GM19395 (cell line): ENCODE measurements at regions not wholly inside any gene's neighbourhood (a gene's known extent, or its start where the extent isn't known, plus 50 kb on each side); places are given as distances from the start of the nearest gene placed in this dataset.
"Not testable (repeated sequence)": the region's sequence is repeated elsewhere in the genome, so short reads cannot be mapped to it uniquely, and the experiment has no call there.

Experiments
- ATAC-seq: cut with Tn5 transposase; IDR thresholded peaks from one replicate; pipeline ENCODE4 v1.9.1; 2021; ENCODE audit warnings: mild to moderate bottlenecking, moderate library complexity; ENCODE audit not compliant: unreplicated experiment

DNA sequence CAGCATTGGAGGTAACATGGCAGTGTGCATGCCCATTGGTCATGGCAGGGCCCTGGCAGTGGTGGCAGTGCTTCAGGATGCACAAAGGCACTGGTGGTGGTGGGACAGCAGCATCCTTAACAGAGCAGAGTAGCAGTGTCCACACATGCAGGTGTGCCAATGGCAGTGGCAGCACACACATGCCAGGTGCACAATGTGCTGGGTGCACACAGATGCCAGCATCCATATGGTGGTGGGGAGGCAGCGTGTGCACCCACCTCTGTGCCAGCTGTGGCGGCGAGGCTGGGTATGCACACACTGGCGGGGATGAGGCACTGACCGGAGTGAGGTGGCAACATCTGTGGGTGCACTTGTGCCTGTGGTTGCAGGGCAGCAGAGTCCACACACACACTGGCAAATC is 150.6 kb downstream of the SI start:
- ATAC-seq = no peak

GRCh38 chr3:164918905-164919304 is 159.4 kb downstream of the SI start:
- no peak for ATAC-seq

DNA sequence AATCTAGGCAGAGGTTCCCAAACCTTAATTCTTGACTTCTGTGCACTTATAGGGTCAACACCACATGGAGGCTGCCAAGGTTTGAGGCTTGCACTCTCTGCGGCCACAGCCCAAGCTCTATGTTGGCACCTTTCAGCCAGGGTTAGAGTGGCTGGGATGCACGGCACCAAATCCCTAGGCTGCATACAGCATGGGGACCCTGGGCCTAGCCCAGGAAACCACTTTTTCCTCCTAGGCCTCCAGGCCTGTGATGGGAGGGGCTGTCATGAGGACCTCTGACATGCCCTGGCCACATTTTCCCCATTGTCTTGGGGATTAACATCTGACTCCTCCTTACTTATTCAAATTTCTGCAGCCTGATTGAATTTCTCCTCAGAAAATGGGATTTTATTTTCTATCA is 165.4 kb downstream of the SI start:
- no peak for ATAC-seq

DNA sequence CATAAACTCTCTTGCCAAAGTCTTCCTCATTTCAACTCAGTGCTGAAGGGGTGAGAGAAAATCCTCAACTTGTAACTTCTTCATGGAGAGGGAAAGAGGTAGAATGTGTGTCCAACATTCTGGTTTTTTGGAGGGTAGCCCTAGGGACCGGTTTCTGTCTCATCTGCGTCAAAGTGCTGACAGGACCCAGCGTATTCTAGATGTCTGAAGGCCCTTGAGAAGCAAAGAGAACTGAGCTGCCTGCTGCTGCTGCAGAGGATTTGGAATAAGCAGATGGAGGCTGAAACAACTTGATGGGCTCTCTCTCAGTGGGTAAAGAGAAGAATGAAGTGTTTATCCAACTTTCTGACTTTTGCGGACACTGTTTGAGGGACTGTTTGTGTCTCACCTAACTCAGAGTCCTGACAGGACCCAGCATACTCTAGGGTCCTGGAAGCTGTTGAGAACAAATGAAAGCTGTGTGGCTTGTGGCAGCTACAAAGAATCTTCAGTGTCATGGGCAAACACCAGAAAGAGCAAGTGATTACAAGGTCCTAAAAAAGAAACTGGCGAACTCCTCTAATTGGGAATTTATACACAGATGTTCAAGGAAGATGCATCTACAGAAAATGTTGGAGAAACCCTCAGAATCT is 174.4 kb downstream of the SI start:
- ATAC-seq = no peak

GRCh38 chr3:164897342-164897741 is 181.0 kb downstream of the SI start:
- ATAC-seq = no peak

GRCh38 chr3:164890061-164890460 is 188.2 kb downstream of the SI start:
- ATAC-seq = no peak

GRCh38 chr3:164883171-164883570 is 195.1 kb downstream of the SI start:
- no peak for ATAC-seq

- ATAC-seq = no peak
These were observed 199.1 kb downstream of the SI start for GRCh38 chr3:164879201-164879600.

GRCh38 chr3:164864454-164864853 is 213.8 kb downstream of the SI start:
- ATAC-seq = no peak

DNA sequence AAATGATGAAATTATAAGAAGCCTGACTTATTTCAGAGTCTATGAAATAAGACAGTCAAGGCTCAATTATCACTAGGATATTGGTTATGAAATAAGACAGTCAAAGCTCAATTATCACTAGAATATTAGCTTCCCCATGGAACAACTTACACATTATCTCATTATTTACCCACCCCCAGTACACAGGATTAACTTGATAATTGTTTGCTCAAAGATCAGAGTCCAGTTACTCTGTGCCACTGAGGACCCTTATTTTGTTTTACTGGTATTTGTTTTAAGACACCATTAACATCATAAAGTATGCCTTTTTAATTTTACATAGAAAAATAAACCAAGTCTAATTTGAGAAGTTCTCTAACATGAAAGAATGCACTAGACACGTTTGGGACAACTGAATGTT is 225.4 kb downstream of the SI start:
- ATAC-seq = no peak

DNA sequence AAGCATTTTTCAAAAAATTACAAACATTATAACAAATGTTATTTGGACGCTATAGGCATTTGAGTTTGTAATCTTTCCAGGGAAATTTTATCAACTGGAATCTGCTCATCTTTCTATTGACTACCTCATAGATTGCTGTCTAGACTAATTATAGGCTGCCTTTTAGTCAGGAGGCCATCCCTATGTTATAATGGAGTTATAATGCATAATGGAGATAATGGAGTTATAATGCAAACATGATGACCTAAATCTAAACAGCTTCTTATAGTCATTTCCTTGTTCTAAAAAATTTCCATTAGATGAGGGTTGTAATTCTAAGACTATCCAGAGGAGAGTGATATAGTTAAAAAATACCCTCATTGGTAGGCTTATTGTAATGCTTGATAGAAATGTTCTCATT is 226.4 kb downstream of the SI start:
- no peak for ATAC-seq

GRCh38 chr3:164851204-164851603 is 227.1 kb downstream of the SI start:
- no peak for ATAC-seq

GRCh38 chr3:164848923-164849322 is 229.4 kb downstream of the SI start:
- ATAC-seq = no peak

DNA sequence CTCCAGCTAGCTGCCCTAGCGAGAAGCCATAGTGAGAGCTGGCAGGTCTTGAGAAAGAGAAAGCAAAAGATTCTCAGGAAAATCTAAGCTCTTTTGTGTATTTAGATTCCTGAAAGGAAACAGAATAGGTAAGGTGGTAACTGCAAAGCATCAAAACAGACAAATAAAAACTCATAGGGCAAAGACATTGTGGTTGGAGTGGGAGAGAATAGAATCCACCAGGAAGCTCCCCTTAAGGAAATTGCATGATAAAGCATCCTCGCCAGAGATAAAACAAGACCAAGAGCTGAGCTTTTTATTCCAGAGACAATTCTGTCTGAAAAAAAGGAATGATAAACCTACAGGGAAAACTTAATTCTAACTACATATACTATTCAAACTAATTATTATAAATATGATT is 232.6 kb downstream of the SI start:
- no peak for ATAC-seq

DNA sequence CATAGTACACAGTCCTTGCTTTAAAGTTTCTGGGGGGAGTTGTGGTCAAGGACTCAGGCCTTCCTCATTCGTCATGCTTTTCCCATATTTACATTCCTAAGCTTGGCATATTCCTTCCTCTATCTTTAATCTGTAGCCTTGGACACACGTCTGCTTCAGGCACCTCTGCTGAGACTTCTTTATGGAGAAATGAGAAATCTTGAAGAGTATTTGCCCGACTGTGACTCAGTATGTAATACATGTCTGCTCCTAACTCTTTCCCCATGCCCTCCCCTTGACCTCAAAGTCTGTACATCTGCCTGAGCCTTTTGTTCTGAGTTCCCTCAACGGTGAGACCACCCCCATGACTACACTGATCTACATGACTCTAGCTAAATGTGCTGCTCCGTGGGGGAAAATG is 246.1 kb downstream of the SI start:
- no peak for ATAC-seq

GRCh38 chr3:164818318-164818717 is 260.0 kb downstream of the SI start:
- ATAC-seq = no peak

DNA sequence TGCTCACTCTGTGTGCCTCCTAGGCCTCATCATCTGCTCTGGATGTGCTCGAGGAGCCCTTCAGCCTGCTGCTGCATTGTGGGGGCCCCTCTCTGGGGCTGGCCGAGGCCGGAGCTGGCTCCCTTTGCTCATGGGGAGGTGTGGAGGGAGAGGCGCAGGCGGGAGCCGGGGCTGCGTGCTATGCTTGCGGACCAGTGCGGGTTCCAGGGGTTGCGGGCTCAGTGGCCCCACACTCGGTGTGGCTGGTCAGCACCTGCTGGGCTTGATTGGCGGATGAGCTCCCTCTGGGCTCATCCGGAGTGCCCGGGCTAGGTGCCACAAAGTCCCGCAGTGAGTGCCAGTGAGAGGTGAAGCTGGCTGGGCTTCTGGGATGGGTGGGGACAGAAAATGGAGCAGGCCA is 264.2 kb downstream of the SI start:
- no peak for ATAC-seq

DNA sequence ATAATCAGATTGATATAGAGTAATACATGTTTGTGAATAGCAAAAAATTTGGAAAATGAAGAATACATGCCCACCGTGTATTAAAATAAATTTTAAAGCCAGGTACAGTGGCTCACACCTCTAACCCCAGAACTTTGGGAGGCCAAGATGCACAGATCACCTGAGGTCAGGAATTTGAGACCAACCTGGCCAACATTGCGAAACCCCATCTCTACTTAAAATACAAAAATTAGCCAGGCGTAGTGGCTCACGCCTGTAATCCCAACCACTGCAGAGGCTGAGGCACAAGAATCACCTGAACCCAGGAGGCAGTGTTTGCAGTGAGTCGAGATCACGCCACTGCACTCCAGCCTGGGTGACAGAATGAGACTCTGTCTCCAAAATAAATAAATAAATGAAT is 266.3 kb downstream of the SI start:
- no peak for ATAC-seq

DNA sequence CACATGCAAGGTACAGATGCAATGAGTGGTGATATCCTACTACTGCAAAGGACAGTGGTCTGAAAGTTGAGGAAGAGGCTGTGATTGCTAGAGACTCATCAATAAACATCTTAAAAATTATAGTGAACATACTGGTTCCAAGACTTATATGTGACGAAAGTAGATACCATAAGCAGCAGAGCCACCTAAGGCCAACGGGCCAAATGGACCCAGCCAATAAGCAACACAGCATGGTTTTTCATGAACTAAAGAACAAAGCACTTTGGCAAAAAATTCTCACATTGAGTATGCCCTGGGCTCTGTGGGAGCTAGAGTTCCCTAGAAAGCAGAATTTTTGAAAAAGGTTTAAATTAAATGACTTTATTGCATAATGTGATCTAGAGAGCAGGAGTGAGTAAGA is 272.1 kb downstream of the SI start:
- no peak for ATAC-seq

DNA sequence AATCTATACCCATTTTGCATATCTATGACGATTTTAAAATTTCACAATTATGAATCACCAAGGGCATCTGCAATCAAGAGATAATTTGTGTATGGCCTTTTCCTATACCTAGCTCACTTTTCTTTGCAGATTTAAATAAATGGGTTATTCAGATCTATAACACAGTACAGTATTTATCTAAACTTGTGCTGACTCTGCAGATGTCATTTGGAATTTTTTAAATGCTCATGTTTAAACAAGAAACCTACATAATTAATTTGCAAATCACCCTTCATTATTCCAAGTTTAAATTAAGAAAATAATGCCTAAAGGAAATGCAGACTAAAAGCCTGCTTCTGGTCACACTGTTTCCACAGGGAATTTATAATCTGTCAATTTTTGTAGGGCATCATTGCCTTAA is 284.2 kb downstream of the SI start:
- no peak for ATAC-seq

- no peak for ATAC-seq
These were observed 287.0 kb downstream of the SI start for GRCh38 chr3:164791263-164791662.

- ATAC-seq = not testable (repeated sequence)
These were observed 293.9 kb downstream of the SI start for GRCh38 chr3:164784407-164784806.

GRCh38 chr3:164781755-164782154 is 296.5 kb downstream of the SI start:
- no peak for ATAC-seq

DNA sequence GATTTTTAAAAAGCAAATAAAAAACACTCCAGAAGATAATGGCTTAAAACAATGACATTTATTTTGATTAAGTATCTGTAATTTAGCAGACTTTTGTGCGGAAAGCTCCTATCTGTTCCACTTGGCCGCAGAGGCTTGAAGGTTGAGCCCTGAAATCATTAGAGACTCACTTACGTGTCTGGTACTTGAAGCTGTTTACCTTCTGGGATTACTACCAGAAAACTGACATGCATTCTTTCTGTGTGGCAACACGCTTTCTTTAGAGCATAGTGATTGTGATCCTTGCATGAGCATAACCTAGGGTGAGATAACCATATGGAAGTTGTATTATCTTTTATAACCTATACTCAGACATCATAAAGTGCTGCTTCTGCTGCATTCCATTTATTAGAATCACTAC is 298.5 kb downstream of the SI start:
- ATAC-seq = no peak
